Activated CD8-positive, alpha-beta memory T cell treated with anti-CD3 and anti-CD28 coated beads, Interleukin-2, amount 10 ng/mL, durations not matched to agents 7 days and 5 days (primary cell): ENCODE measurements at regions not wholly inside any gene's neighbourhood (a gene's known extent, or its start where the extent isn't known, plus 50 kb on each side); places are given as distances from the start of the nearest gene placed in this dataset.
"Not testable (repeated sequence)": the region's sequence is repeated elsewhere in the genome, so short reads cannot be mapped to it uniquely, and the experiment has no call there.

ENCODE experiments used
- ATAC-seq: fragments of 150-1000 bp; cut with Tn5 transposase; one replicate; pipeline ENCODE4 v1.10.0; 2021; ENCODE audit warnings: moderate library complexity
- CTCF ChIA-PET: fragments of 350-600 bp; sonication (Branson Sonifier 250); formaldehyde crosslinking; loops from one replicate; lab custom pipeline; 2021; ENCODE audit warnings: antibody characterized with exemption; lab: Charles Lee
- DNase-seq: peaks from one replicate; pipeline ENCODE4 v3.0.0-alpha.2; 2020
- H3K27ac Mint-ChIP-seq: one replicate; pipeline ENCODE4 v1.8.0; 2021; ENCODE audit warnings: mild to moderate bottlenecking, mixed read lengths
- H3K27me3 Mint-ChIP-seq: one replicate; pipeline ENCODE4 v1.8.0; 2021; ENCODE audit warnings: mixed read lengths
- H3K36me3 Mint-ChIP-seq: one replicate; pipeline ENCODE4 v1.8.0; 2021; ENCODE audit warnings: mild to moderate bottlenecking, mixed read lengths
- H3K4me1 Mint-ChIP-seq: one replicate; pipeline ENCODE4 v1.8.0; 2021; ENCODE audit warnings: mixed read lengths
- H3K4me3 Mint-ChIP-seq: one replicate; pipeline ENCODE4 v1.8.0; 2021; ENCODE audit warnings: mild to moderate bottlenecking, moderate library complexity, mixed read lengths
- H3K9me3 Mint-ChIP-seq: one replicate; pipeline ENCODE4 v1.8.0; 2022; ENCODE audit warnings: low read depth, mixed read lengths

- Mint-ChIP-seq H3K36me3 (no peaks in the 10 kb centered on the region), H3K4me1 (no peaks in the 10 kb centered on the region), H3K4me3 (no peak overlapping the region), H3K9me3 (peaks cover 6% of the 10 kb centered on the region), H3K27ac (no peak overlapping the region), H3K27me3 (no peaks in the 10 kb centered on the region)
- DNase-seq, result no peak
- ATAC-seq, result no peak
- CTCF ChIA-PET, result no interaction called here
Observed at GRCh38 chr4:187865914-187866313, 129.7 kb upstream of the ZFP42 start.

GRCh38 chr4:187883049-187883448 is 112.5 kb upstream of the ZFP42 start:
- CTCF ChIA-PET, result no interaction called here
- no peak overlapping the region for H3K4me3 Mint-ChIP-seq
- no peaks in the 10 kb centered on the region for H3K27me3 Mint-ChIP-seq
- no peak overlapping the region for H3K27ac Mint-ChIP-seq
- no peaks in the 10 kb centered on the region for H3K4me1 Mint-ChIP-seq
- DNase-seq, result no peak
- no peaks in the 10 kb centered on the region for H3K36me3 Mint-ChIP-seq
- H3K9me3 Mint-ChIP-seq, result peaks cover 4% of the 10 kb centered on the region
- ATAC-seq, result no peak

- Mint-ChIP-seq H3K9me3 (peaks cover 2% of the 10 kb centered on the region), H3K27ac (no peak overlapping the region), H3K27me3 (no peaks in the 10 kb centered on the region), H3K4me1 (no peaks in the 10 kb centered on the region), H3K4me3 (no peak overlapping the region), H3K36me3 (no peaks in the 10 kb centered on the region)
- no peak for DNase-seq
- CTCF ChIA-PET, result no interaction called here
- no peak for ATAC-seq
Observed at GRCh38 chr4:187883836-187884475, 111.6 kb upstream of the ZFP42 start.

- Mint-ChIP-seq H3K4me3 (no peak overlapping the region), H3K27me3 (no peaks in the 10 kb centered on the region), H3K9me3 (peaks cover 4% of the 10 kb centered on the region), H3K27ac (no peak overlapping the region), H3K36me3 (no peaks in the 10 kb centered on the region), H3K4me1 (no peaks in the 10 kb centered on the region)
- CTCF ChIA-PET, result no interaction called here
- ATAC-seq, result no peak
- no peak for DNase-seq
Observed at GRCh38 chr4:187887906-187888305, 107.7 kb upstream of the ZFP42 start.

GRCh38 chr4:187889651-187890050 is 105.9 kb upstream of the ZFP42 start:
- Mint-ChIP-seq H3K4me1 (no peaks in the 10 kb centered on the region), H3K36me3 (no peaks in the 10 kb centered on the region), H3K27ac (no peak overlapping the region), H3K27me3 (no peaks in the 10 kb centered on the region), H3K4me3 (no peak overlapping the region), H3K9me3 (peaks cover 7% of the 10 kb centered on the region)
- no peak for DNase-seq
- CTCF ChIA-PET, result no interaction called here
- ATAC-seq, result no peak

GRCh38 chr4:187893418-187893817 is 102.2 kb upstream of the ZFP42 start:
- no peak for ATAC-seq
- H3K27ac Mint-ChIP-seq, result no peak overlapping the region
- H3K4me3 Mint-ChIP-seq, result no peak overlapping the region
- peaks cover 7% of the 10 kb centered on the region for H3K9me3 Mint-ChIP-seq
- DNase-seq, result no peak
- no peaks in the 10 kb centered on the region for H3K27me3 Mint-ChIP-seq
- CTCF ChIA-PET, result no interaction called here
- no peaks in the 10 kb centered on the region for H3K36me3 Mint-ChIP-seq
- no peaks in the 10 kb centered on the region for H3K4me1 Mint-ChIP-seq

- H3K4me1 Mint-ChIP-seq, result no peaks in the 10 kb centered on the region
- H3K27me3 Mint-ChIP-seq, result no peaks in the 10 kb centered on the region
- no peak for DNase-seq
- peaks cover 12% of the 10 kb centered on the region for H3K9me3 Mint-ChIP-seq
- no peak for ATAC-seq
- no peak overlapping the region for H3K27ac Mint-ChIP-seq
- no peak overlapping the region for H3K4me3 Mint-ChIP-seq
- CTCF ChIA-PET, result no interaction called here
- H3K36me3 Mint-ChIP-seq, result no peaks in the 10 kb centered on the region
Observed at GRCh38 chr4:187903106-187903505, 92.5 kb upstream of the ZFP42 start.

GRCh38 chr4:187903700-187904099 is 91.9 kb upstream of the ZFP42 start:
- Mint-ChIP-seq H3K4me1 (no peaks in the 10 kb centered on the region), H3K27me3 (no peaks in the 10 kb centered on the region), H3K9me3 (peaks cover 12% of the 10 kb centered on the region), H3K36me3 (no peaks in the 10 kb centered on the region), H3K4me3 (no peak overlapping the region), H3K27ac (no peak overlapping the region)
- CTCF ChIA-PET, result no interaction called here
- no peak for ATAC-seq
- DNase-seq, result no peak

GRCh38 chr4:187908079-187908561 is 87.5 kb upstream of the ZFP42 start:
- no peaks in the 10 kb centered on the region for H3K27me3 Mint-ChIP-seq
- CTCF ChIA-PET, result no interaction called here
- no peak overlapping the region for H3K4me3 Mint-ChIP-seq
- no peak for ATAC-seq
- H3K9me3 Mint-ChIP-seq, result peaks cover 2% of the 10 kb centered on the region
- no peak overlapping the region for H3K27ac Mint-ChIP-seq
- no peak for DNase-seq
- H3K36me3 Mint-ChIP-seq, result no peaks in the 10 kb centered on the region
- H3K4me1 Mint-ChIP-seq, result no peaks in the 10 kb centered on the region

- no peak overlapping the region for H3K4me3 Mint-ChIP-seq
- CTCF ChIA-PET, result no interaction called here
- ATAC-seq (no peak), DNase-seq (no peak)
- no peaks in the 10 kb centered on the region for H3K27me3 Mint-ChIP-seq
- H3K4me1 Mint-ChIP-seq, result no peaks in the 10 kb centered on the region
- peaks cover 4% of the 10 kb centered on the region for H3K9me3 Mint-ChIP-seq
- H3K27ac Mint-ChIP-seq, result no peak overlapping the region
- no peaks in the 10 kb centered on the region for H3K36me3 Mint-ChIP-seq
Observed at GRCh38 chr4:187908731-187909130, 86.8 kb upstream of the ZFP42 start.

- Mint-ChIP-seq H3K4me3 (no peak overlapping the region), H3K27me3 (no peaks in the 10 kb centered on the region), H3K4me1 (no peaks in the 10 kb centered on the region), H3K9me3 (peaks cover 7% of the 10 kb centered on the region), H3K36me3 (no peaks in the 10 kb centered on the region), H3K27ac (no peak overlapping the region)
- DNase-seq (no peak), ATAC-seq (no peak)
- CTCF ChIA-PET, result no interaction called here
Observed at GRCh38 chr4:187910741-187911140, 84.8 kb upstream of the ZFP42 start.

GRCh38 chr4:187915406-187915805 is 80.2 kb upstream of the ZFP42 start:
- H3K27me3 Mint-ChIP-seq, H3K36me3 Mint-ChIP-seq, H3K27ac Mint-ChIP-seq, H3K9me3 Mint-ChIP-seq, ATAC-seq, DNase-seq, H3K4me3 Mint-ChIP-seq, CTCF ChIA-PET, H3K4me1 Mint-ChIP-seq: not testable (repeated sequence)

GRCh38 chr4:187919966-187920365 is 75.6 kb upstream of the ZFP42 start:
- Mint-ChIP-seq H3K27ac (no peak overlapping the region), H3K27me3 (no peaks in the 10 kb centered on the region), H3K9me3 (no peaks in the 10 kb centered on the region), H3K4me3 (no peak overlapping the region), H3K4me1 (no peaks in the 10 kb centered on the region), H3K36me3 (no peaks in the 10 kb centered on the region)
- DNase-seq (no peak), ATAC-seq (no peak)
- CTCF ChIA-PET, result no interaction called here

- no peak overlapping the region for H3K27ac Mint-ChIP-seq
- DNase-seq (no peak), ATAC-seq (no peak)
- H3K36me3 Mint-ChIP-seq, result no peaks in the 10 kb centered on the region
- peaks cover 5% of the 10 kb centered on the region for H3K9me3 Mint-ChIP-seq
- no peaks in the 10 kb centered on the region for H3K4me1 Mint-ChIP-seq
- H3K4me3 Mint-ChIP-seq, result no peak overlapping the region
- no peaks in the 10 kb centered on the region for H3K27me3 Mint-ChIP-seq
- CTCF ChIA-PET, result no interaction called here
Observed at GRCh38 chr4:187921946-187922623, 73.5 kb upstream of the ZFP42 start.
